Fibroblast of pulmonary artery (primary cell): ENCODE measurements at regions not wholly inside any gene's neighbourhood (a gene's known extent, or its start where the extent isn't known, plus 50 kb on each side); places are given as distances from the start of the nearest gene placed in this dataset.

Experiments
- DNase-seq: peaks from one replicate; pipeline ENCODE4 v3.0.0-alpha.2; 2010; ENCODE audit warnings: low read depth
- H3K4me3 ChIP-seq: replicated peaks from 2 replicates; pipeline ENCODE4 v1.5.1; 2011; ENCODE audit warnings: low read depth, mild to moderate bottlenecking, control low read depth, low read length, moderate library complexity
- TF ChIP-seq, protein P1 (sequence below): IDR thresholded peaks from 2 replicates; pipeline ENCODE4 v1.5.1; 2011; ENCODE audit warnings: mild to moderate bottlenecking, control low read depth, low read length, inconsistent platforms; ENCODE audit errors: missing control alignments

DNA sequence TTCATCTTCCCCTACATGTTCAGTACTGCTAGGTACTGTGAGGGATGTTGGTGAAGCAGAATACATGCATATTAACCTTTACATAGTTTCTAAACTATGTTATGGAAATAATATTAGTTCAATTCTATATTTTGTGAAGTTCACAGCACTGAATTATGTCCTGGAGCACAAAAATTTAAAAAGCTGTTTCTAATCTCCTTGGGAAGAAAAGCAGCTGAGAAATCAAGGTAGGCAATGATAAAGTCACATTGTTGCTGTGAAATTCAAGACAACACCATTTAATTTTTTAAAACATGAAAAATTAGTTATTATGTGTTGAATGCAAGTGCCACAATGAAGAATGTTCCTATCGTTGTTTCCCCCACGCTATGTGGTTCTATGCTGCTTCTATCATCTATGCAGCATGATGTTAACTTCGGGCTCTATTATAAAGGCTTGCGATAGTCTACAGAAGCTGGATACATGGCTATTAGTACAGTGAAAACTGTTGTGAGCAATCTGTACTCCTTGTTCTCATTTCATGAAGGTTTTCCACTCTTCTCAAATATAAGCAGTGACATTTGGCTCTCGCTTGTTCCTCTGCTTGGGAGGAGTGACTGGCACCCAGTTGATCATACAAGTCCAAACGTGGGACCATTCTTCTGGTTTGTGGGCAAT lies 164.3 kb downstream of the AASDHPPT start:
- TF ChIP-seq, protein P1, sequence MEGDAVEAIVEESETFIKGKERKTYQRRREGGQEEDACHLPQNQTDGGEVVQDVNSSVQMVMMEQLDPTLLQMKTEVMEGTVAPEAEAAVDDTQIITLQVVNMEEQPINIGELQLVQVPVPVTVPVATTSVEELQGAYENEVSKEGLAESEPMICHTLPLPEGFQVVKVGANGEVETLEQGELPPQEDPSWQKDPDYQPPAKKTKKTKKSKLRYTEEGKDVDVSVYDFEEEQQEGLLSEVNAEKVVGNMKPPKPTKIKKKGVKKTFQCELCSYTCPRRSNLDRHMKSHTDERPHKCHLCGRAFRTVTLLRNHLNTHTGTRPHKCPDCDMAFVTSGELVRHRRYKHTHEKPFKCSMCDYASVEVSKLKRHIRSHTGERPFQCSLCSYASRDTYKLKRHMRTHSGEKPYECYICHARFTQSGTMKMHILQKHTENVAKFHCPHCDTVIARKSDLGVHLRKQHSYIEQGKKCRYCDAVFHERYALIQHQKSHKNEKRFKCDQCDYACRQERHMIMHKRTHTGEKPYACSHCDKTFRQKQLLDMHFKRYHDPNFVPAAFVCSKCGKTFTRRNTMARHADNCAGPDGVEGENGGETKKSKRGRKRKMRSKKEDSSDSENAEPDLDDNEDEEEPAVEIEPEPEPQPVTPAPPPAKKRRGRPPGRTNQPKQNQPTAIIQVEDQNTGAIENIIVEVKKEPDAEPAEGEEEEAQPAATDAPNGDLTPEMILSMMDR: no peak
- no peak for DNase-seq
- H3K4me3 ChIP-seq: no peak overlapping the region

DNA sequence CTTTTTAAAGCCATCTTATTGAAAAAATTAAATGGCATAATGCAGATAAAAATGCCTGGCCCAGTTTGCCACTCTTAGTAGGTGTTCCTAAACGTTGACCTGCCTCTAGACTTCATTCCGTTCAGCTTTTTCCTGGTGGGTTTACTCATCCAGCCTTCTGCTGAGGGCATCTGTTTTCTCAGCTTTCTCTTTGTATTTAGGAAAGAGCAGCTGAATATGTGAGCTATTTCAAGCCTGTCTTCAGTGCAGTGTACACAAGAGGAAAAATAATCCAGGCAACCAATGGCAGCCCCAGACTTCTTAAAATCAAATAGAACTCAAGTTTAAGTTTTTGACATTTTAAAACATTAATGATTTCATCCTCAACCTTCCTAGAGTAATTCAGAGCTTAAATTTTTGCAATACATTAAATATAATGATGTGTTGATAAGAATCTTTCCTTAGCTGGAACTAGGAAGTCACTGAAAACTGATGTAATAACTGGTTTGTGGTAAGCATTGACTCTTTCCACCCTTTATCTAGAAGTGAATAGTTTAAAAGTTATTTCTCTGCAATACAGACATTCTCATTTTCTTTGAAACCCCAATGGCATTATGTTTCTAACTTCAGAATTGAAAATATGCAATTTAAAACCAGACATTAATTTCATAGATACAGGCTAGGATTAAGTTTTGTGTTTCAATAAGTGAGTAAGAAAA lies 165.4 kb downstream of the AASDHPPT start:
- H3K4me3 ChIP-seq: no peak overlapping the region
- TF ChIP-seq, protein P1: no peak
- DNase-seq: no peak

DNA sequence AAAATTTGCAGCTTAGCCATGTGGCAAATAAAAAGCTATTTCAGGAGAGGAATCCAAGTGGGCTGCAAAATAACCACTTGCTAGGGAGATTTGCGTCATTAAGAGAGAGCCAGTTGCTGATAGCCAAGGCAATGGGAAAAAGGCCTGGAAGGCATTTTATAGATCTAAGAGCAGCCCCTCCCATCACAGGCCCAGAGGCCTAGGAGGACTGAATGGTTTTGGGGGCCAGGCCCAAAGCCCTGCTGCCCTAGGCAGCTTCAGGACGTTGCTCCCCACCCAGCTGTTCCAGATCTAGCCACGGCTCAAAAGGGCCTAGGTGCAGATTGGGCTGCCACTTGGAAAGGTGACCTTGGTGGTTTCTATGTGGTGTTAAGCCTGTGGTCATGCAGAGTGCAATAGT lies 169.0 kb downstream of the AASDHPPT start:
- no peak for DNase-seq
- H3K4me3 ChIP-seq: no peak overlapping the region
- TF ChIP-seq, protein P1: no peak

DNA sequence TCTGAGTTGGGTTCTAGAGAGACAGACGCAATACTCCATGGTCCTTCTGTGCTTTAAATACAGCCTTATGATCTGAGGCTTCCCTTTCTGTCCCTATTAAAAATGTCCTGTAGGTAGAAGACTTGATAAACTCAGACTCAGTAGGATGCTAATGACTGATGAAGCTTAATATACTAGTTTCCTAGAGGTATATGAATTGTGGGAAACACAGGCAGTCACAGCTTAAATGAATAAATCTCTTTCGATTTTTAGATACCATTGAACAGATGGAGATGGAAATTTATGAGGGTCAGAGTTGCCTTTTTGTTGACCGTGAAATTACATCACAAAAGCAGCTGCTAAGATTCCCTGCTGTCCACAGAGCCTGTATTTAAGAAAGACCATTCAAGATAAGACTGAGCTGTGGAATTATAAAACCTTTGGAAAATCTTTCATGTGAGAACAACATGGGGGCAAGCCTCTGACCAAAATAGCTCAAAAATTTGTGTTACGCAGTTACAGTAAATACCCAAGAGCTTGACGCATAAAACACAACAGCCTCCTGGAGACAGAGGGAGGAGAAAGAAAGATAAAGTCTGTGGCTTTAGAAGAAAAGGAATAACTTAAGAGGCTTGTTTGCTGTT lies 172.3 kb downstream of the AASDHPPT start:
- DNase-seq: peak; percentile 75
- TF ChIP-seq, protein P1: no peak
- H3K4me3 ChIP-seq: no peak overlapping the region

DNA sequence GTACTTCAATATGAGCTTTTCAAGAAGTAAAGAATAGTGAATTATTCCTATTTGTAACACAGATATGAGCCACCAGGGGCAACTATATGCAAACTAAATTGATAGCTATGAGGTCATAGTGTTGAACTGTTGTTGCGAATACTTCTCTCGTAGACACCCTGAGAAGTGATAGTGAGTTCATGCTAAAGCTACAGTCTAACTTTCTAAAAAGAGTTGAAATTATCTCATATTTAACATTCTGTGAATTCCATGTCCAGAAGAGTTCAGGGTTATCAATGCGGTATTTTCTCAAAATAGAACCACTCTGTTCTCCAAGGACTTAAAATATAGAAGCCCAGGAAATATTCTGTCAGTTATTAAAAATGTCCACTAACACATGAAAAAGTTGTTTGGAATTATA lies 185.4 kb downstream of the AASDHPPT start:
- TF ChIP-seq, protein P1: no peak
- no peak overlapping the region for H3K4me3 ChIP-seq
- peak; percentile 32 for DNase-seq

DNA sequence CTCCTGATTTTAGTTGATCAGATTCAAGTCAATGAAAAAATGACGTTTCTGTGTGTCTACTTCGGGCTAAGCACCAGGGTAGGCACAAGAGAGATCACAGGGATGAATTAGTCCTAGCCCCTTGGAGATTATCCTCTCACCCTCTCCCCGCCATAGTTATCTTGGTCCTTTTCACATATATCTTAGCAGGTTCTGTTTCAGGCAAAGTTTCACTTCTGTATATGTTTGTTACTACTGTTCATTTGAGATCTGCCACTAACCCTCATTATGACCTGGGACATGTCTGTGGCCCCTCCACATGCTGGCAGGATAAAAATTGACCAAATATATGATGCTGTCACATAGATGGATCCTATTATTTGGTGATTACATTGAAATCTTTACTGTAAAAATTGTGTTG lies 186.1 kb downstream of the AASDHPPT start:
- no peak for DNase-seq
- TF ChIP-seq, protein P1: no peak
- no peak overlapping the region for H3K4me3 ChIP-seq
